H9 (cell line): ENCODE measurements at regions not wholly inside any gene's neighbourhood (a gene's known extent, or its start where the extent isn't known, plus 50 kb on each side); places are given as distances from the start of the nearest gene placed in this dataset.

Source experiments
- DNase-seq: peaks from one replicate; pipeline ENCODE4 v3.0.0-alpha.2; 2017
- H2AFZ ChIP-seq: one replicate; pipeline ENCODE4 v1.6.1; 2013; ENCODE audit warnings: mild to moderate bottlenecking, low read length, control low read depth, moderate library complexity
- H2AK5ac ChIP-seq: 2 replicates; pipeline ENCODE4 v1.6.1; 2013; ENCODE audit warnings: low read length, control low read depth, mixed read lengths; ENCODE audit not compliant: insufficient read length
- H2BK120ac ChIP-seq: one replicate; pipeline ENCODE4 v1.6.1; 2013; ENCODE audit warnings: low read depth, mild to moderate bottlenecking, low read length, control low read depth, inconsistent platforms; ENCODE audit not compliant: poor library complexity, severe bottlenecking
- H2BK12ac ChIP-seq: 2 replicates; pipeline ENCODE4 v1.6.1; 2013; ENCODE audit warnings: low read length, control low read depth, mixed read lengths, low read depth; ENCODE audit not compliant: insufficient read length
- H2BK15ac ChIP-seq: 2 replicates; pipeline ENCODE4 v1.6.1; 2013; ENCODE audit warnings: low read depth, low read length, control low read depth
- H2BK20ac ChIP-seq: one replicate; pipeline ENCODE4 v1.6.1; 2013; ENCODE audit warnings: low read depth, mild to moderate bottlenecking, low read length, control low read depth, inconsistent platforms; ENCODE audit not compliant: poor library complexity, severe bottlenecking
- H2BK5ac ChIP-seq: 2 replicates; pipeline ENCODE4 v1.6.1; 2013; ENCODE audit warnings: low read length, control low read depth, mixed read lengths; ENCODE audit not compliant: insufficient read length
- H3K14ac ChIP-seq: 2 replicates; pipeline ENCODE4 v1.6.1; 2013; ENCODE audit warnings: low read length, control low read depth; ENCODE audit not compliant: insufficient read depth
- H3K18ac ChIP-seq: 2 replicates; pipeline ENCODE4 v1.6.1; 2013; ENCODE audit warnings: low read depth, mild to moderate bottlenecking, mixed read lengths, low read length, control low read depth; ENCODE audit not compliant: insufficient read length
- H3K23ac ChIP-seq: 2 replicates; pipeline ENCODE4 v1.6.1; 2013; ENCODE audit warnings: low read length, control low read depth, mixed read lengths, low read depth; ENCODE audit not compliant: insufficient read length
- H3K23me2 ChIP-seq: 2 replicates; pipeline ENCODE4 v1.6.1; 2013; ENCODE audit warnings: low read depth, mild to moderate bottlenecking, mixed read lengths, low read length, control low read depth; ENCODE audit not compliant: insufficient read length, poor library complexity, severe bottlenecking
- H3K27ac ChIP-seq: 2 replicates; pipeline ENCODE4 v1.5.1; 2013; ENCODE audit warnings: low read length, control low read depth, mixed read lengths, low read depth; ENCODE audit not compliant: insufficient read length
- H3K27me3 ChIP-seq: 2 replicates; pipeline ENCODE4 v1.6.1; 2013; ENCODE audit warnings: low read length, control low read depth, inconsistent platforms; ENCODE audit not compliant: insufficient read depth
- H3K4ac ChIP-seq: 2 replicates; pipeline ENCODE4 v1.6.1; 2013; ENCODE audit warnings: low read depth, mild to moderate bottlenecking, control low read depth, inconsistent platforms, low read length, moderate library complexity
- H3K4me1 ChIP-seq: 2 replicates; pipeline ENCODE4 v1.6.1; 2013; ENCODE audit warnings: low read length, control low read depth, inconsistent platforms; ENCODE audit not compliant: insufficient read depth
- H3K4me2 ChIP-seq: 2 replicates; pipeline ENCODE4 v1.6.1; 2013; ENCODE audit warnings: low read length, control low read depth, mixed read lengths; ENCODE audit not compliant: insufficient read length, insufficient read depth
- H3K56ac ChIP-seq: 2 replicates; pipeline ENCODE4 v1.6.1; 2013; ENCODE audit warnings: low read depth, mild to moderate bottlenecking, mixed read lengths, low read length, control low read depth; ENCODE audit not compliant: insufficient read length
- H3K79me1 ChIP-seq: 2 replicates; pipeline ENCODE4 v1.6.1; 2013; ENCODE audit warnings: low read depth, mild to moderate bottlenecking, moderate library complexity, low read length, control low read depth, inconsistent platforms; ENCODE audit not compliant: insufficient read depth, poor library complexity, severe bottlenecking
- H3K79me2 ChIP-seq: 2 replicates; pipeline ENCODE4 v1.6.1; 2013; ENCODE audit warnings: low read length, control low read depth, inconsistent platforms; ENCODE audit not compliant: insufficient read depth
- H3K9ac ChIP-seq: 2 replicates; pipeline ENCODE4 v1.6.1; 2013; ENCODE audit warnings: low read length, control low read depth, mixed read lengths; ENCODE audit not compliant: insufficient read length; ENCODE audit errors: extremely low read depth
- H3K9me3 ChIP-seq: one replicate; pipeline ENCODE4 v1.6.1; 2013; ENCODE audit warnings: low read depth, low read length, inconsistent platforms; ENCODE audit not compliant: control insufficient read depth
- H3T11ph ChIP-seq: one replicate; pipeline ENCODE4 v1.6.1; 2013; ENCODE audit warnings: mild to moderate bottlenecking, low read length, control low read depth, inconsistent platforms
- H4K20me1 ChIP-seq: one replicate; pipeline ENCODE4 v1.6.1; 2013; ENCODE audit not compliant: control insufficient read depth, insufficient read length, insufficient read depth
- H4K5ac ChIP-seq: 2 replicates; pipeline ENCODE4 v1.6.1; 2013; ENCODE audit warnings: low read depth, mild to moderate bottlenecking, mixed read lengths, low read length, control low read depth; ENCODE audit not compliant: insufficient read length
- H4K8ac ChIP-seq: replicated peaks from 2 replicates; pipeline ENCODE4 v1.6.1; 2013; ENCODE audit warnings: low read length, control low read depth, mixed read lengths, low read depth; ENCODE audit not compliant: insufficient read length
- H4K91ac ChIP-seq: 2 replicates; pipeline ENCODE4 v1.6.1; 2013; ENCODE audit warnings: low read depth, mild to moderate bottlenecking, moderate library complexity, mixed read lengths, low read length, control low read depth; ENCODE audit not compliant: insufficient read length
- H3K27ac Mint-ChIP-seq, 3 experiments: 2 replicates in 2 of 3; 3 replicates in 1 of 3; pipeline ENCODE4 v1.8.0; 2020 to 2021; ENCODE audit warnings: mixed read lengths in 3 of 3, mild to moderate bottlenecking in 1 of 3, moderate library complexity in 1 of 3
- H3K27me3 Mint-ChIP-seq: 2 replicates; pipeline ENCODE4 v1.8.0; 2021; ENCODE audit warnings: low read depth, mild to moderate bottlenecking, moderate library complexity, mixed read lengths
- H3K36me3 Mint-ChIP-seq, 3 experiments: 2 replicates in 2 of 3; 3 replicates in 1 of 3; pipeline ENCODE4 v1.8.0; 2020 to 2021; ENCODE audit warnings: low read depth in 3 of 3, mixed read lengths in 3 of 3; ENCODE audit not compliant: insufficient read depth in 1 of 3
- H3K4me1 Mint-ChIP-seq, 2 experiments: 2 replicates each; pipeline ENCODE4 v1.8.0; 2020; ENCODE audit warnings: mixed read lengths in 2 of 2
- H3K4me3 Mint-ChIP-seq, 2 experiments: 2 replicates in 1 of 2; 3 replicates in 1 of 2; pipeline ENCODE4 v1.8.0; 2020 to 2021; ENCODE audit warnings: mild to moderate bottlenecking in 2 of 2, mixed read lengths in 2 of 2, moderate library complexity in 1 of 2
- H3K9me3 Mint-ChIP-seq, 2 experiments: 2 replicates in 1 of 2; 3 replicates in 1 of 2; pipeline ENCODE4 v1.8.0; 2020; ENCODE audit warnings: mild to moderate bottlenecking in 2 of 2, mixed read lengths in 2 of 2, moderate library complexity in 1 of 2
- CTCF ChIP-seq: fragments of 200-600 bp; sonication (generic); conservative IDR thresholded peaks from 3 replicates; pipeline ENCODE4 v1.8.0; 2021; ENCODE audit warnings: antibody characterized with exemption, mild to moderate bottlenecking
- whole genome bisulfite sequencing: extraction: QIAGEN DNeasy Blood & Tissue Kit; methylation state at CpG from one replicate; pipeline ENCODE4 v1.1.7; 2013; ENCODE audit warnings: missing lambda C conversion rate, low lambda C conversion rate, mixed read lengths; ENCODE audit not compliant: insufficient read length; ENCODE audit errors: extremely low coverage; 5-methylcytosine and 5-hydroxymethylcytosine counted together

DNA sequence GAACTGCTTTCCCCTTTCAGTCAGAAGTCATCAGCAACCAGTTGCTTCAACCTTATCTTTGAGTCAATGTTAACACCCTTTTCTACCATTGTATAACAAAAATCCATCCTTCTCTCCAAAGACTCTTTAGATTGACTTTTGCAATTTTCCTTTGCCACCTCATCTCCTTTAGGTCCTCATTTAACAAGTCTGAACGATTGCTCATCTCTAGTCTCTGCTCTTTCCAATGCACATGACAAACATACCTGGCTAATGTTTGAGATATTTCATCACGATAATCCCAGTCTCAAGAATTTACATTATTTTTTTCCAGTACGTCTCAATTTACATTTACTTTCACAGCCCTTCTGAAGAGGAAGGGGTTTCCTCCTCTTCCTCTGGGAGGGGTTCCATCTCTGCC is 127.5 kb downstream of the KLF12 start:
- WGBS: no CpG with 5 or more reads among the region's 3 CpGs
- H3K27me3 Mint-ChIP-seq: no peaks in the 10 kb centered on the region
- no peak overlapping the region for H3K9ac ChIP-seq
- no peak overlapping the region for H2AFZ ChIP-seq
- no peak for TF ChIP-seq CTCF
- no peak overlapping the region for H3K23ac ChIP-seq
- no peaks in the 10 kb centered on the region for H3K23me2 ChIP-seq
- no peak overlapping the region for H3K14ac ChIP-seq
- no peak for DNase-seq
- no peak overlapping the region for H4K91ac ChIP-seq
- no peak overlapping the region for H2BK15ac ChIP-seq
- H2BK120ac ChIP-seq: no peak overlapping the region
- no peak overlapping the region for H3K18ac ChIP-seq
- H3K79me2 ChIP-seq: no peaks in the 10 kb centered on the region
- no peak overlapping the region for H2BK20ac ChIP-seq
- no peak overlapping the region for H3K4me3 Mint-ChIP-seq
- no peaks in the 10 kb centered on the region for H3K36me3 Mint-ChIP-seq
- no peaks in the 10 kb centered on the region for H3K79me1 ChIP-seq
- no peaks in the 10 kb centered on the region for H3K9me3 ChIP-seq
- H3T11ph ChIP-seq: no peak overlapping the region
- H4K8ac ChIP-seq: no peak overlapping the region
- no peaks in the 10 kb centered on the region for H4K20me1 ChIP-seq
- no peak overlapping the region for H3K4me2 ChIP-seq
- no peaks in the 10 kb centered on the region for H3K9me3 Mint-ChIP-seq
- H3K4me1 ChIP-seq: no peaks in the 10 kb centered on the region
- peak overlapping the region in 1 of 3 experiments; percentile 52; a peak in 2 of 7 replicates for H3K27ac Mint-ChIP-seq
- H3K27me3 ChIP-seq: no peaks in the 10 kb centered on the region
- H2BK12ac ChIP-seq: no peak overlapping the region
- H4K5ac ChIP-seq: no peak overlapping the region
- no peak overlapping the region for H2AK5ac ChIP-seq
- no peak overlapping the region for H3K56ac ChIP-seq
- no peak overlapping the region for H3K4ac ChIP-seq
- no peak overlapping the region for H2BK5ac ChIP-seq
- H3K27ac ChIP-seq: no peak overlapping the region
- no peaks in the 10 kb centered on the region; a peak in 1 of 4 replicates for H3K4me1 Mint-ChIP-seq
